ENCODE measurements at regions not wholly inside any gene's neighbourhood (a gene's known extent, or its start where the extent isn't known, plus 50 kb on each side); places are given as distances from the start of the nearest gene placed in this dataset.
"Not testable (repeated sequence)": the region's sequence is repeated elsewhere in the genome, so short reads cannot be mapped to it uniquely, and the experiment has no call there.

DNA sequence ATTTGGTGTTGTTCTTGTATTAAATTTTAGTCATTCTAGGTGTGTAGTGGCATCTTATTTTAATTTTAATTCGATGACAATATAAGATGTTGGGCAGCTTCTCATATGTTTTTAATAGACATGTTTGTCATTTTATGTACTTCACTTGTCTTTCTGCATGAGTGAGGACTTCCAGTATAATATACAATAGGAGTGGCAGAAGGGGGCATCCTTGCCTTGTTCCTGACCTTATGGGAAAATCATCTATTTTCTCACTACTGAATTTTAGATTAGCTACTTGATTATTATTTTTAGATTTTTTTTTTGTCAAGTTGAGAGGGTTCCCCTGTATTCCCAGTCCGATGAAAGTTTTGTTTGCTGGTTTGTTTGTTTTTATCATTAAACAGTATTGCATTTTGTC lies 495.2 kb upstream of the GRM3 start:
- no peak for DNase-seq (ENCODE audit: low read depth)
- no peak for TF ChIP-seq CTCF (conservative IDR thresholded peaks at IDR 0.05; ENCODE audit: low read depth, low read length)
- no peak overlapping the region for H3K4me3 ChIP-seq (ENCODE audit: low read depth, low read length)

GRCh38 chr7:86137343-86137742 lies 506.4 kb upstream of the GRM3 start:
- no peak overlapping the region for H3K4me3 ChIP-seq (ENCODE audit: low read depth, low read length)
- TF ChIP-seq CTCF (conservative IDR thresholded peaks at IDR 0.05; ENCODE audit: low read depth, low read length): no peak
- DNase-seq (ENCODE audit: low read depth): no peak

DNA sequence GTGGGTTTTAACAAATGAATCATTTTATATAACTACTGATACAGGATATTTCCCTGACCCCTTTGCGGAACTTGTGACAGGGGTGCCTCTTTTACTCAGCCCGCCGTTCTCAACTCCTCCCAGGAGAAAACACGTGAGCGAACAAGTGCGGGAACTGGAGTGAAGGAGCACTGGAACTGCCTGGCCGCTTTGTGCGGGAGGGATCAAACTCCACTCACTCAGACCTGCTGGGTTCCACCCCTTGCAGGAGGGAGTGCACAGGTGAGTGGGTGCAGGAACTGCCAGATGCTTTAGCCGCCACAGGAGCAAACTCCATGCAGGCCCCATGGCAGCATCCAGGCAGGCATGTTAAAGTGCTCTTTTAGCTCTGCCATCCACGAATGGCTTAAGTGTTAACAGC lies 513.4 kb upstream of the GRM3 start:
- TF ChIP-seq CTCF (conservative IDR thresholded peaks at IDR 0.05; ENCODE audit: low read depth, low read length): no peak
- DNase-seq (ENCODE audit: low read depth): no peak
- no peak overlapping the region for H3K4me3 ChIP-seq (ENCODE audit: low read depth, low read length)

GRCh38 chr7:86123476-86123875 lies 520.2 kb upstream of the GRM3 start:
- H3K4me3 ChIP-seq (ENCODE audit: low read depth, low read length): no peak overlapping the region
- DNase-seq (ENCODE audit: low read depth): no peak
- TF ChIP-seq CTCF (conservative IDR thresholded peaks at IDR 0.05; ENCODE audit: low read depth, low read length): no peak

- no peak for TF ChIP-seq CTCF (conservative IDR thresholded peaks at IDR 0.05; ENCODE audit: low read depth, low read length)
These were observed 549.5 kb upstream of the GRM3 start for GRCh38 chr7:86094166-86094669.

DNA sequence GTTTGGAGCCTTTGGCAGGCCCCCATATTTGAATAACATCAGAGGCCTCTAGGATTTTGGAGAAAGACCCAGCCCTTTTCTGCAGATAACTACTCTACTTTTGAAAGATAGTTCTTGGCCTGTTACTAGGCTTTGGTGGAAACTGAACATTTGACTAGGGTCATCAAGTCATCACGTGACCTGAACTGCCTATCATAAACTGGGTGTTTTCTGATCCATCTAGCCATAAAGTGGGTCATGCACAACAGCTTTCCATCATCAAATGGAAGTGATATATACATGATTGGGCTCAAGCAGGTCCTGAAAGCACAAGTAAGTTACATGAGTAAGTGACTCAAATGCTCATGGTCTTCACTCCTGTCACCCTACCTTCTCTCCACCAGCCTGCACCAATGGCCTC lies 552.3 kb upstream of the GRM3 start:
- H3K4me3 ChIP-seq (ENCODE audit: low read depth, low read length): no peak overlapping the region
- TF ChIP-seq CTCF (conservative IDR thresholded peaks at IDR 0.05; ENCODE audit: low read depth, low read length): no peak
- no peak for DNase-seq (ENCODE audit: low read depth)

More at GRCh38 chr7:86094166-86094669, 549.5 kb upstream of the GRM3 start:
- no peak for DNase-seq (ENCODE audit: low read depth)
- H3K4me3 ChIP-seq (ENCODE audit: low read depth, low read length): no peak overlapping the region

DNA sequence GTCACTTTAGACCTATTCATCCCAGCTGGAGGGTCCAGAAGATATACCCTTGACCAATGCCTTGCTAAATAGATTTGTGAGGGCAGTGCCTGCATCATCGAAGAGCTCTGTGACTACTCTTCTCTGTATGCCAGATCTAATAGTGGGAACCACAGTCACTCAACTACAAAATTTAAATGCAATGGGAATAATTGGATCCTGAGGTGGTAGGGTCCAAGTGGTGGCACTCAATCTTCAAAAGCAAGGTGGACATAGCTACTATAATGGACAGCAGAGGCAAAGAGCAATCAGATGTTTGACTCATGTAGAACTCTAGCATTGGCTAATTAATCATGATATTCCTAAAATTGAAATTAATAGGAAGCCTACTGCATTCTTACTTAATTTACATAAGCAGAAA lies 554.3 kb upstream of the GRM3 start:
- no peak overlapping the region for H3K4me3 ChIP-seq (ENCODE audit: low read depth, low read length)
- no peak for DNase-seq (ENCODE audit: low read depth)
- no peak for TF ChIP-seq CTCF (conservative IDR thresholded peaks at IDR 0.05; ENCODE audit: low read depth, low read length)

GRCh38 chr7:86064572-86064971 lies 579.1 kb upstream of the GRM3 start:
- not testable (repeated sequence) for DNase-seq (ENCODE audit: low read depth)

More at GRCh38 chr7:86064572-86064971, 579.1 kb upstream of the GRM3 start:
- not testable (repeated sequence) for H3K4me3 ChIP-seq (ENCODE audit: low read depth, low read length)

All from epithelial cell of proximal tubule (primary cell).